ENCODE measurements at regions not wholly inside any gene's neighbourhood (a gene's known extent, or its start where the extent isn't known, plus 50 kb on each side); places are given as distances from the start of the nearest gene placed in this dataset.
A peak's percentile ranks its signal among the peaks of the same experiment; 100 is the strongest.

GRCh38 chr19:28881616-28882015 is 331.3 kb downstream of the UQCRFS1 start:
- no peak for DNase-seq (ENCODE audit: low read depth)
- no peaks in the 10 kb centered on the region for H3K9me3 ChIP-seq (ENCODE audit: control insufficient read depth, low read length)
- peaks cover 17% of the 10 kb centered on the region for H3K27me3 ChIP-seq (replicated peaks; ENCODE audit: control insufficient read depth, insufficient read depth, low read length)
- no peak overlapping the region for H3K4me3 ChIP-seq (ENCODE audit: low read length)
- H3K36me3 ChIP-seq (ENCODE audit: control insufficient read depth, insufficient read depth, low read length, severe bottlenecking): no peaks in the 10 kb centered on the region
- no peak overlapping the region for H3K9ac ChIP-seq (ENCODE audit: low read length)
- H3K4me1 ChIP-seq (ENCODE audit: control insufficient read depth, insufficient read depth, low read length): peaks cover 34% of the 10 kb centered on the region

GRCh38 chr19:28880735-28881401 is 332.1 kb downstream of the UQCRFS1 start:
- H3K36me3 ChIP-seq (ENCODE audit: control insufficient read depth, insufficient read depth, low read length, severe bottlenecking): no peaks in the 10 kb centered on the region
- no peaks in the 10 kb centered on the region for H3K9me3 ChIP-seq (ENCODE audit: control insufficient read depth, low read length)
- no peak overlapping the region for H3K9ac ChIP-seq (ENCODE audit: low read length)
- peaks cover 27% of the 10 kb centered on the region for H3K4me1 ChIP-seq (ENCODE audit: control insufficient read depth, insufficient read depth, low read length)
- no peak overlapping the region for H3K4me3 ChIP-seq (ENCODE audit: low read length)
- H3K27me3 ChIP-seq (replicated peaks; ENCODE audit: control insufficient read depth, insufficient read depth, low read length): peaks cover 13% of the 10 kb centered on the region
- no peak for DNase-seq (ENCODE audit: low read depth)

DNA sequence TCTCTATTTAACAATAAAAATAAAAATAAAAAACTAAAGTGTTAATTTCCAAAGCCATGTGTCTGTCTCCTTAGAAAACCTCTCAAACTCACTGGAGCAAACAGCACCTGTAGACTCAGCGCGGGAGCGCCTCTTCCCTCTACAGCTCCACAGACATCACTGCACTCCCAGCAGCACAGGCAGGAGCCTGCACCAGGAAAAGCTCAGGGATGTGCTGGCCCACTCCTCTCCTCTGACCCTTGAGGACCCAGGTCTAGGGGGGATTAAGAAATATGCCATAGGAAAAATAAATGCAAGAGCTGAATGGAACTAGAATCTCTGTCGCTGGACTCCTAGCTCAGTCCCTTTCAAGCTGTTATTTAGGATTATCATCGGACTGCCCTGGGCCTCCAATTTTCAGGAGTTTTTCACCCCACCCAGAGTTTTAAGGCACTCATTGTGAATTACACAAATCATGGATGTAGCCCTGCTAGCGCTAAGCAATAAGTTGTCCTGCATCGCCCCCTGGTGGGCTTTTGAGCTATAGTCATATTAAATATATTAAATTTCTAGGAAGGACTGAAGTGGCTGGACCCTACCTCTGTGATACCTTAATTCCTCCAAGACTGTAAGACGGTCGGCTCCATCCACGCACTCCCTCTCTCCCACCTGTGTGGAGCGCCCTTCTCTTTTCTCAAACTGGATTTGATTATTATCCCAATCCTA is 333.9 kb downstream of the UQCRFS1 start:
- H3K9ac ChIP-seq (ENCODE audit: low read length): no peak overlapping the region
- no peaks in the 10 kb centered on the region for H3K36me3 ChIP-seq (ENCODE audit: control insufficient read depth, insufficient read depth, low read length, severe bottlenecking)
- DNase-seq (ENCODE audit: low read depth): peak; percentile 86
- H3K4me1 ChIP-seq (ENCODE audit: control insufficient read depth, insufficient read depth, low read length): peaks cover 16% of the 10 kb centered on the region
- H3K4me3 ChIP-seq (ENCODE audit: low read length): no peak overlapping the region
- H3K27me3 ChIP-seq (replicated peaks; ENCODE audit: control insufficient read depth, insufficient read depth, low read length): peaks cover 30% of the 10 kb centered on the region
- no peaks in the 10 kb centered on the region for H3K9me3 ChIP-seq (ENCODE audit: control insufficient read depth, low read length)

DNA sequence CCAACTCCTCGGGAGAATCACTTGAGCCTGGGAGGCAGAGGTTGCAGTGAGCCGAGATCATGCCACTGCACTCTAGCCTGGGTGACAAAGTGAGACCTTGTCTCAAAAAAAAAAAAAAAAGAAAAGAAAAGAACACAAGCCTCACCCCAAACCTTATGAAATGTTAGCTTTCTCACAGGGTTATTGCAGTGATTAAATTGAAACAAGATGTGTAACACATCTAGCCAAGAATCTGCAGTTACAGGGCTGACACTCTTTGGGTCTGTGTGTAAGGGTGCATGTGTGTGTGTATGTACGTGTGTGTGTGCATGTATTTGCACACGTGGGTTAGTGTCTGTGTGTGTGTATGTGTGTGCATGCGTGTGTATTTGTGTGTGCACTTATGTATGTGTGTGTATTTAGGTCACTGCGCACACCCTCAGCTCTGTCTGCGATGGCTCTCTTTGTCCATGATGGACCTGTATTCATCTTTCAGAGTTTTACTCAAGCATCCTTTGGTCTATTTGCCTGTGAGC is 336.3 kb downstream of the UQCRFS1 start:
- Histone ChIP-seq H3K9me3 (ENCODE audit: control insufficient read depth, low read length) (no peaks in the 10 kb centered on the region), H3K4me1 (ENCODE audit: control insufficient read depth, insufficient read depth, low read length) (no peaks in the 10 kb centered on the region), H3K9ac (ENCODE audit: low read length) (no peak overlapping the region), H3K27me3 (replicated peaks; ENCODE audit: control insufficient read depth, insufficient read depth, low read length) (peaks cover 52% of the 10 kb centered on the region), H3K36me3 (ENCODE audit: control insufficient read depth, insufficient read depth, low read length, severe bottlenecking) (no peaks in the 10 kb centered on the region), H3K4me3 (ENCODE audit: low read length) (no peak overlapping the region)
- DNase-seq (ENCODE audit: low read depth): peak; percentile 15

DNA sequence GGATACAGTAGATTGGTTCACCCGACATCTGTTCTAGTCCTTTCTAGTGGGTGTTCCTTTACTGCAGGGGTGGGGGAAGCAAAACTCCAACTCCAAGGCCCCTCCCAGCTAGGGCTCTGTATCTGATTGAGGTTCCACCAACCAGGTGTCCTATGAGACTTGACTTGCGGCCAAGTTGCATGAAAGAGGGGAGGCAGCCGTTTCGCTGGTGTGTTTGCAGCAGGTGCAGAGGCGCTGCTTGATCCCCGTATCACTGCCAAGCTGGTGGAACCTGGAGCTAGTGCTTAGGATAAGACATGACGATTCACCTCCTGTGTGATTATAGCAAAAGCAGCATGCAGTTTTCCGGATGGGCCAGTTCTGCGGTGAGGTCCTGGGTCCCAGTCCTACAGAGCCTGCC is 338.2 kb downstream of the UQCRFS1 start:
- peaks cover 62% of the 10 kb centered on the region for H3K27me3 ChIP-seq (replicated peaks; ENCODE audit: control insufficient read depth, insufficient read depth, low read length)

DNA sequence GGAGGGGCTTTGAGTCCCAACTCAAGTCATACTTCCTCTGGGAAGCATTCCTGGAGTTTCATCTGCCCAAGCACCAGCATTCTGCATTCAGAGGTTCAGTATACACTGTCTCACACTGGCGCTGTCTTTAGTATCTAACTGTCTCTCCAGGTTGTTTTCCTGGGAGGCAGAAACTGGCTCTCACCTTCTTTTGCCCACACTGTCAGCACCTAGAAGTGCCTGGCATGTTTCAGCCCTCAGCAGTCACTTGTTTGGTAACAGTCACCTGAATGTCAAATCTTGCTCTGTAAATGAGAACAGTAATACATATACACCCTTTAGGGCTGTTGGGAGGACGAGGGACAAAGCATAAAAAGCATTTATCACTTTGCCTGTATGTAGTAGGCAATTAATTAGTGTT is 339.6 kb downstream of the UQCRFS1 start:
- Histone ChIP-seq H3K4me1 (ENCODE audit: control insufficient read depth, insufficient read depth, low read length) (no peaks in the 10 kb centered on the region), H3K9ac (ENCODE audit: low read length) (no peak overlapping the region), H3K27me3 (replicated peaks; ENCODE audit: control insufficient read depth, insufficient read depth, low read length) (peaks cover 68% of the 10 kb centered on the region), H3K4me3 (ENCODE audit: low read length) (no peak overlapping the region), H3K9me3 (ENCODE audit: control insufficient read depth, low read length) (no peaks in the 10 kb centered on the region), H3K36me3 (ENCODE audit: control insufficient read depth, insufficient read depth, low read length, severe bottlenecking) (no peaks in the 10 kb centered on the region)
- DNase-seq (ENCODE audit: low read depth): no peak

More for the DNA sequence above, 338.2 kb downstream of the UQCRFS1 start:
- no peak for DNase-seq (ENCODE audit: low read depth)
- no peak overlapping the region for H3K9ac ChIP-seq (ENCODE audit: low read length)
- no peaks in the 10 kb centered on the region for H3K4me1 ChIP-seq (ENCODE audit: control insufficient read depth, insufficient read depth, low read length)
- H3K9me3 ChIP-seq (ENCODE audit: control insufficient read depth, low read length): no peaks in the 10 kb centered on the region
- no peak overlapping the region for H3K4me3 ChIP-seq (ENCODE audit: low read length)
- H3K36me3 ChIP-seq (ENCODE audit: control insufficient read depth, insufficient read depth, low read length, severe bottlenecking): no peaks in the 10 kb centered on the region

DNA sequence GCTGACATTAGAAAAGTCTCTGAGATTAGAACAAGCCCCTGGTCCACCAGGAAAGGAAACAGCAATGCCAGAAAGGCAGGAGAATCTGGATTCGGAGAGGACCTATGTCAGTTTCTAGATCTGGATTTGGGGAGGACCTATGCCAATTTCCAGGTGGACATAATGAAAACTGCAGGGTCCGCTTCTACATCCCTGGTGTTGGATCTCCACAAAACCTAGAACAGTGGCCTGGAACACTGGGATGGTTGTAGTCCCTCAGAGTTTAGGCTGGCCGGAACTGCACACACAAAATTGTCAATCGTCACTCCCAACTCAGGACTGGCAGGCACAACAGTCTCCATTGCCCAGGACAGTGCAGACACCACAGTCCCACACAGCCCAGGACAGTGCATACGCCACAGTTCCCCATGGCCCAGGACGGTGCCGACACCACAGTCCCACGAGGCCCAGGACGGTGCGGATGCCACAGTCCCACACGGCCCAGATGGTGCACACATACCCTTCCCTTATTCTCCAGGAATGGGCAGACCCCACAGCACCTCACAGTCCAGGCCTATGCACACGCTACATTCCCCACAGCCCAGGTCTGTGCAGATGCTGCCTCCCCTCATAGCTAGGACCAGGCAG is 341.7 kb downstream of the UQCRFS1 start:
- H3K4me3 ChIP-seq (ENCODE audit: low read length): no peak overlapping the region

GRCh38 chr19:28869459-28869858 is 343.5 kb downstream of the UQCRFS1 start:
- Histone ChIP-seq H3K4me1 (ENCODE audit: control insufficient read depth, insufficient read depth, low read length) (no peaks in the 10 kb centered on the region), H3K36me3 (ENCODE audit: control insufficient read depth, insufficient read depth, low read length, severe bottlenecking) (no peaks in the 10 kb centered on the region), H3K4me3 (ENCODE audit: low read length) (no peak overlapping the region), H3K9me3 (ENCODE audit: control insufficient read depth, low read length) (no peaks in the 10 kb centered on the region), H3K27me3 (replicated peaks; ENCODE audit: control insufficient read depth, insufficient read depth, low read length) (peaks cover 67% of the 10 kb centered on the region), H3K9ac (ENCODE audit: low read length) (no peak overlapping the region)
- DNase-seq (ENCODE audit: low read depth): no peak

More for the DNA sequence above, 341.7 kb downstream of the UQCRFS1 start:
- Histone ChIP-seq H3K27me3 (replicated peaks; ENCODE audit: control insufficient read depth, insufficient read depth, low read length) (peaks cover 76% of the 10 kb centered on the region), H3K4me1 (ENCODE audit: control insufficient read depth, insufficient read depth, low read length) (no peaks in the 10 kb centered on the region), H3K36me3 (ENCODE audit: control insufficient read depth, insufficient read depth, low read length, severe bottlenecking) (no peaks in the 10 kb centered on the region), H3K9me3 (ENCODE audit: control insufficient read depth, low read length) (no peaks in the 10 kb centered on the region), H3K9ac (ENCODE audit: low read length) (no peak overlapping the region)
- DNase-seq (ENCODE audit: low read depth): no peak

- peaks cover 61% of the 10 kb centered on the region for H3K27me3 ChIP-seq (replicated peaks; ENCODE audit: control insufficient read depth, insufficient read depth, low read length)
These were observed 344.1 kb downstream of the UQCRFS1 start for GRCh38 chr19:28868836-28869235.

DNA sequence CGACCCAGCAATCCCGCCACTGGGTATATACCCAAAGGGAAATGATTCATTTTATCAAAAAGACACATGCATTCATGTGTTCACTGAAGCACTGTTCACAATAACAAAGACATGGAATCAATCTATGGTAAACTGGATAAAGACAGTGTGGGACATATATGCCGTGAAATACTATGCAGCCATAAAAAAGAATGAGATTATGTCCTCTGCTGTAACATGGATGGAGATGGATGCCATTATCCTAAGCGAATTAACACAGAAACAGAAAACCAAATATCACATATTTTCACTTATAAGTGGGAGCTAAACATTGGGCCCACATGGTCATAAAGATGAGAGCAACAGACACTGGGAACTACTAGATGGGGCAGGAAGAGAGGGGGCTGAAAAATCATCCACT is 345.0 kb downstream of the UQCRFS1 start:
- Histone ChIP-seq H3K27me3 (replicated peaks; ENCODE audit: control insufficient read depth, insufficient read depth, low read length) (peaks cover 53% of the 10 kb centered on the region), H3K9me3 (ENCODE audit: control insufficient read depth, low read length) (no peaks in the 10 kb centered on the region), H3K9ac (ENCODE audit: low read length) (no peak overlapping the region), H3K4me1 (ENCODE audit: control insufficient read depth, insufficient read depth, low read length) (no peaks in the 10 kb centered on the region), H3K36me3 (ENCODE audit: control insufficient read depth, insufficient read depth, low read length, severe bottlenecking) (no peaks in the 10 kb centered on the region), H3K4me3 (ENCODE audit: low read length) (no peak overlapping the region)
- DNase-seq (ENCODE audit: low read depth): no peak

More at GRCh38 chr19:28868836-28869235, 344.1 kb downstream of the UQCRFS1 start:
- H3K4me1 ChIP-seq (ENCODE audit: control insufficient read depth, insufficient read depth, low read length): no peaks in the 10 kb centered on the region
- H3K36me3 ChIP-seq (ENCODE audit: control insufficient read depth, insufficient read depth, low read length, severe bottlenecking): no peaks in the 10 kb centered on the region
- no peak overlapping the region for H3K4me3 ChIP-seq (ENCODE audit: low read length)
- DNase-seq (ENCODE audit: low read depth): no peak
- H3K9ac ChIP-seq (ENCODE audit: low read length): no peak overlapping the region
- H3K9me3 ChIP-seq (ENCODE audit: control insufficient read depth, low read length): no peaks in the 10 kb centered on the region

- Histone ChIP-seq H3K27me3 (replicated peaks; ENCODE audit: control insufficient read depth, insufficient read depth, low read length) (peaks cover 22% of the 10 kb centered on the region), H3K4me1 (ENCODE audit: control insufficient read depth, insufficient read depth, low read length) (no peaks in the 10 kb centered on the region), H3K9ac (ENCODE audit: low read length) (no peak overlapping the region), H3K4me3 (ENCODE audit: low read length) (no peak overlapping the region), H3K9me3 (ENCODE audit: control insufficient read depth, low read length) (no peaks in the 10 kb centered on the region), H3K36me3 (ENCODE audit: control insufficient read depth, insufficient read depth, low read length, severe bottlenecking) (no peaks in the 10 kb centered on the region)
- no peak for DNase-seq (ENCODE audit: low read depth)
These were observed 348.3 kb downstream of the UQCRFS1 start for GRCh38 chr19:28864577-28865042.

All from adipocyte (in vitro differentiated cells).